NCI-H2171 treated with DMSO at 0.1 percent for 48 hours (cell line): ENCODE measurements at regions not wholly inside any gene's neighbourhood (a gene's known extent, or its start where the extent isn't known, plus 50 kb on each side); places are given as distances from the start of the nearest gene placed in this dataset.

Experiments used
- DNase-seq: peaks from one replicate; lab custom pipeline; 2025; lab: John Stamatoyannopoulos, UW

- no peak for DNase-seq
These were observed 419.3 kb upstream of the ADGRL3 start for GRCh38 chr4:60780874-60781273.

GRCh38 chr4:60790608-60791007, 409.5 kb upstream of the ADGRL3 start:
- no peak for DNase-seq

- no peak for DNase-seq
These were observed 405.8 kb upstream of the ADGRL3 start for GRCh38 chr4:60794372-60794771.

- DNase-seq, result no peak
These were observed 400.9 kb upstream of the ADGRL3 start for GRCh38 chr4:60799214-60799613.

GRCh38 chr4:60800701-60801100, 399.4 kb upstream of the ADGRL3 start:
- no peak for DNase-seq

GRCh38 chr4:60805500-60806313, 394.4 kb upstream of the ADGRL3 start:
- DNase-seq, result no peak

GRCh38 chr4:60808726-60809485, 391.2 kb upstream of the ADGRL3 start:
- DNase-seq, result no peak

- no peak for DNase-seq
These were observed 390.7 kb upstream of the ADGRL3 start for GRCh38 chr4:60809486-60809800.

GRCh38 chr4:60812811-60813210, 387.3 kb upstream of the ADGRL3 start:
- no peak for DNase-seq

- no peak for DNase-seq
These were observed 385.6 kb upstream of the ADGRL3 start for GRCh38 chr4:60814549-60814948.

GRCh38 chr4:60817609-60818008, 382.5 kb upstream of the ADGRL3 start:
- DNase-seq, result no peak

- DNase-seq, result peak; percentile 3
These were observed 377.1 kb upstream of the ADGRL3 start for GRCh38 chr4:60822986-60823385.

GRCh38 chr4:60840020-60840419, 360.1 kb upstream of the ADGRL3 start:
- no peak for DNase-seq

- no peak for DNase-seq
These were observed 353.4 kb upstream of the ADGRL3 start for GRCh38 chr4:60846678-60847077.

- DNase-seq, result no peak
These were observed 352.5 kb upstream of the ADGRL3 start for GRCh38 chr4:60847614-60848013.

GRCh38 chr4:60857130-60857753, 342.9 kb upstream of the ADGRL3 start:
- DNase-seq, result no peak

- DNase-seq, result no peak
These were observed 336.7 kb upstream of the ADGRL3 start for GRCh38 chr4:60863442-60863841.

GRCh38 chr4:60865273-60865672, 334.9 kb upstream of the ADGRL3 start:
- DNase-seq, result no peak

GRCh38 chr4:60868232-60868960, 331.7 kb upstream of the ADGRL3 start:
- DNase-seq, result no peak

- no peak for DNase-seq
These were observed 320.9 kb upstream of the ADGRL3 start for GRCh38 chr4:60879135-60879701.

GRCh38 chr4:60884587-60884986, 315.5 kb upstream of the ADGRL3 start:
- no peak for DNase-seq

- DNase-seq, result no peak
These were observed 315.1 kb upstream of the ADGRL3 start for GRCh38 chr4:60885011-60885410.
